NB4 (cell line): ENCODE measurements at regions not wholly inside any gene's neighbourhood (a gene's known extent, or its start where the extent isn't known, plus 50 kb on each side); places are given as distances from the start of the nearest gene placed in this dataset.
A peak's percentile ranks its signal among the peaks of the same experiment; 100 is the strongest.
"Not testable (repeated sequence)": the region's sequence is repeated elsewhere in the genome, so short reads cannot be mapped to it uniquely, and the experiment has no call there.

Experiments used
- DNase-seq: peaks from one replicate; pipeline ENCODE4 v3.0.0; 2010; ENCODE audit warnings: low read depth
- H3K4me3 ChIP-seq: one replicate; pipeline ENCODE4 v1.5.1; 2011; ENCODE audit warnings: mild to moderate bottlenecking, low read depth, low read length, moderate library complexity
- MYC ChIP-seq: IDR thresholded peaks from 2 replicates; pipeline ENCODE4 v1.6.1; 2011; ENCODE audit warnings: low read depth, low read length
- POLR2A ChIP-seq: IDR thresholded peaks from 2 replicates; pipeline ENCODE4 v1.6.1; 2011; ENCODE audit warnings: mild to moderate bottlenecking; ENCODE audit not compliant: insufficient read length; ENCODE audit errors: extremely low read depth
- TF ChIP-seq, protein P1 (sequence below): IDR thresholded peaks from one replicate; pipeline ENCODE4 v1.5.1; 2012; ENCODE audit warnings: low read depth, low read length
- TF ChIP-seq, protein P2 (sequence below): IDR thresholded peaks from 2 replicates; pipeline ENCODE4 v1.6.1; 2011; ENCODE audit warnings: low read depth, low read length

DNA sequence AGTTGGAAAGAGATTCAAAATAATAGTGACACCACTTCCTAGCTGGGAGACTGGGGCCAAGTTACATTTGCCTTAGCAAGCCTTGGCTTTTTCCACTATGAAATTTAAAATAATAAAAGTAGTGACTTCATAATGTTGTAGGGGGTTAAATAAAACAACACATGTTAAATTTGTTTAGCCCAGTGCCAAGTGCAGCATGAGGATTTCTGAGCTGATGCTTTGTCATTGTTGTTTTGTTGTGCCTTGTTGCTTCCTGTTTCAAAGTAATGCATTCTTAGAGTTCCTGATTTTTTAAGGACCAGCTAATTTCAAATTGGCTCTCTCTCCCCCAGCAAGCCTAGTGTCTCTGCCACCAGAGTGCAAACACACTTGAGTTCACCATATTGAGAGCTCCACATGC, 270.7 kb upstream of the PAPPA start:
- no peak overlapping the region for H3K4me3 ChIP-seq
- TF ChIP-seq, protein P1, sequence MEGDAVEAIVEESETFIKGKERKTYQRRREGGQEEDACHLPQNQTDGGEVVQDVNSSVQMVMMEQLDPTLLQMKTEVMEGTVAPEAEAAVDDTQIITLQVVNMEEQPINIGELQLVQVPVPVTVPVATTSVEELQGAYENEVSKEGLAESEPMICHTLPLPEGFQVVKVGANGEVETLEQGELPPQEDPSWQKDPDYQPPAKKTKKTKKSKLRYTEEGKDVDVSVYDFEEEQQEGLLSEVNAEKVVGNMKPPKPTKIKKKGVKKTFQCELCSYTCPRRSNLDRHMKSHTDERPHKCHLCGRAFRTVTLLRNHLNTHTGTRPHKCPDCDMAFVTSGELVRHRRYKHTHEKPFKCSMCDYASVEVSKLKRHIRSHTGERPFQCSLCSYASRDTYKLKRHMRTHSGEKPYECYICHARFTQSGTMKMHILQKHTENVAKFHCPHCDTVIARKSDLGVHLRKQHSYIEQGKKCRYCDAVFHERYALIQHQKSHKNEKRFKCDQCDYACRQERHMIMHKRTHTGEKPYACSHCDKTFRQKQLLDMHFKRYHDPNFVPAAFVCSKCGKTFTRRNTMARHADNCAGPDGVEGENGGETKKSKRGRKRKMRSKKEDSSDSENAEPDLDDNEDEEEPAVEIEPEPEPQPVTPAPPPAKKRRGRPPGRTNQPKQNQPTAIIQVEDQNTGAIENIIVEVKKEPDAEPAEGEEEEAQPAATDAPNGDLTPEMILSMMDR = no peak
- TF ChIP-seq MYC (no peak), POLR2A (no peak)
- TF ChIP-seq, protein P2, sequence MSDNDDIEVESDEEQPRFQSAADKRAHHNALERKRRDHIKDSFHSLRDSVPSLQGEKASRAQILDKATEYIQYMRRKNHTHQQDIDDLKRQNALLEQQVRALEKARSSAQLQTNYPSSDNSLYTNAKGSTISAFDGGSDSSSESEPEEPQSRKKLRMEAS = no peak
- no peak for DNase-seq

DNA sequence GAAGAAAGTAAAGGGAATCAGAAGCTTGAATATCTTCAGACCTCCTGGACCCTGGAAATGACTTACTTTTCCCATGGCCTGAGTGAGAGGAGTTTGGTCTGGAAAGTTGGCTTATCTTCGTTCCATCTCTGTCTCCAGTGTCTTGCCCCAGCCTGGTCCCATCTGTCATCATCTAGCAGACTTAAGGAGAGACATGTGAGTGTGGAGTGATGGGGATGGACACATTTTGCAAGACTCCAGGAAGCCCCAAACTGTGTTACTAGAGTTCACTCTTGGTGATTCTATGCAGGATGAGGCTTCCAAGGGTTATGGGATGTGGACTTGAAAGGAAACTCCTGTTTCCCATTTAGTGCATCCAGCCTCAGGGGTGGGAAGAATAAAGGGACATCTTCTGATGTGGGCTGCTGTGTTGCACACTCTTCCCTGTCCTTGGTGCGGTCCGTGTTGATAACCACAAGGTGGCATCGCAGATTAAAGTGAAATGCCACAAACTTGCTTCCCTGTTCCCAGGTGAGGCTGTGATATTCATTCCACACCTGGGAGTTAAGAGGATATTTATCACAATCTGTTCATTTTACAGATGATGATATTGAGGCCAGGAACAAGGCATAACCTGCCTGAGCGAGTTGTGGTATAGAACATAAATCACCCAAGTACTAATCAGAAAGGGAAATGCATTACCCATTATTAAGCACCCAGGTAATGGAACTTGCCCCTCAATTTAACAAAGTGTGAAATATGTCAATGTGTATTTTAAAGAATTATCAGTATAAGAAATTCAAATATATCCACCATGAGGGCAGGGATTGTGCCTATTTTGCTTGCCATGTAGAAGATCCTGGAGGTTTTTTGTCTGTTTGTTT, 269.9 kb upstream of the PAPPA start:
- no peak overlapping the region for H3K4me3 ChIP-seq
- DNase-seq = peak; percentile 9
- TF ChIP-seq, protein P1 = peak; percentile 34
- TF ChIP-seq POLR2A = no peak

DNA sequence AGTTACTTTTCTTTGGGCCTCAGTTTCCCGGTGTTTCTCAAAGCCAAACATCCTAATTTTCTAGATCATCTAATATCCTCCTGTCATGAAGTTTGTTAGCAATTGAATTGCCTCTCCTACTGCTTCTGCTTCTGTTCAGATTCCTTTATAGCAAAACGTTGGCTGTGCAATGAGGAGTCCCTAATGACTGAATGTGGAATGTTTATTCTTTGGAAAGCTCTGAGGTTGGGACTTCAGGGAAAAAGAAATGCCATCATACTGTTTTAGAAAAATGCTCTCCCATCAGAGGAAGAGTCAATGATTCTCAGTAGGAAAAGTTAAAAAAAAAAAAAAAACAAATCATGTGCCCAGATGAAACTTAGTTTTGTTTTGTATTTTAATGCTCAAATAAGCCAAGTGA, 268.7 kb upstream of the PAPPA start:
- TF ChIP-seq, protein P1 = no peak
- no peak for TF ChIP-seq MYC
- no peak for TF ChIP-seq POLR2A
- TF ChIP-seq, protein P2 = no peak
- no peak for DNase-seq
- no peak overlapping the region for H3K4me3 ChIP-seq

DNA sequence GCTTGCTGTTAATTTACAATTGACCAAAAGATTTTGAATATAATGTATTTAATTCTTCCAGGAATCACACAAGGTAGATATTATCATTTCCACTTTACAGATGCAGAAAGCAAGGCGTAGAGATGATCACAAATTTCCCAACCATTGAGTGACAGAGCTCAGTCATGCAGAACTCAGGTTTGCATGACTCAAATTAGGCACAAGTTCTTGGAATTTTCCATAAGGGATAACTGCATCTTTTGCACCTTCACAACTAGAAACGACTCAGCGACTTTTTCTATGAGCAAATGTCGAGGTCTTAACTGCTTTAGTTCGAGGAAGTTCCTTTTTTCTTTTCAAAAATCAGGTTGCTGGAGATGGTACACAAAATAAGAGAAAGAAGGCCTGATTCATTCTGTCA, 265.5 kb upstream of the PAPPA start:
- no peak overlapping the region for H3K4me3 ChIP-seq
- TF ChIP-seq, protein P2 = no peak
- TF ChIP-seq MYC = no peak
- TF ChIP-seq, protein P1 = no peak
- TF ChIP-seq POLR2A = no peak
- no peak for DNase-seq

DNA sequence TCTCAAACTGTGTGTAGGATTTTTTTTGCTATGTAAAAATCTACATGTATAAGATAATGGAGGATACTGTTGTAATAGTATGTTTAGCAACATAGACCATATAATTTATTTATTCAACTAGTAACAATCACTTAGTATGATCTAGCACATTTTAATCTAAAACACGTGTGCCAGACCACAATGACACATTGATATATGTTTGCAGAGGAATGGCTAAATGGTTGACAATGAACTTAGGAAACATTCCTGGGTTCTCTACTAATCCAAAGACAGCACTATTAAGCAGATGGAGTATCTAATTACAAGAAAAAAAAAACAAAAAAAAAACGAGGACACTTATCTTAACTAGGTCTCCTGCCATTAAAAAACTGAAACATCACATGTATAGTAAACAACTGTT, 261.7 kb upstream of the PAPPA start:
- H3K4me3 ChIP-seq = no peak overlapping the region
- TF ChIP-seq, protein P2 = no peak
- TF ChIP-seq MYC (no peak), POLR2A (no peak)
- TF ChIP-seq, protein P1 = no peak
- DNase-seq = no peak

DNA sequence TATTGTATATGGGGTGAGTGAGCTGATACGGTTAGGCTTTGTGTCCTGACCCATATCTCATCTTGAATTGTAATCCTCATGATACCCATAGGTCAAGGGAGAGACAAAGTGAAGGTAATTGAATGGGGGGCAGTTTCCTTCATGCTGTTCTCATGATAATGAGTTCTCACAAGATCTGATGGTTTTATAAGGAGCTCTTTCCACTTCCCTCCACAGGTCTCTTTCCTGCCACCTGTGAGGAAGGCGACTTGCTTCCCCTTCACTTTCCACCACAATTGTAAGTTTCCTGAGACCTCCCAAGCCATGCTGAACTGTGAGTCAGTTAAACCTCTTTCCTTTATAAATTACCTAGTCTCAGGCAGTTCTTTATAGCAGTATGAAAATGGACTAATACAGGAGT, 255.1 kb upstream of the PAPPA start:
- not testable (repeated sequence) for DNase-seq, H3K4me3 ChIP-seq
